ENCODE measurements at regions not wholly inside any gene's neighbourhood (a gene's known extent, or its start where the extent isn't known, plus 50 kb on each side); places are given as distances from the start of the nearest gene placed in this dataset.

- DNase-seq = peak; percentile 84
Measured at GRCh38 chr6:105601541-105602236, 198.8 kb upstream of the PREP start.

GRCh38 chr6:105600336-105601260 is 197.7 kb upstream of the PREP start:
- no peak for DNase-seq

GRCh38 chr6:105598264-105598663 is 195.4 kb upstream of the PREP start:
- DNase-seq = no peak

- no peak for DNase-seq
Measured at GRCh38 chr6:105596284-105596755, 193.4 kb upstream of the PREP start.

- DNase-seq = no peak
Measured at GRCh38 chr6:105595829-105596228, 192.9 kb upstream of the PREP start.

GRCh38 chr6:105594821-105595220 is 191.9 kb upstream of the PREP start:
- DNase-seq = no peak

GRCh38 chr6:105593805-105594671 is 191.2 kb upstream of the PREP start:
- DNase-seq = no peak

GRCh38 chr6:105593056-105593690 is 190.3 kb upstream of the PREP start:
- no peak for DNase-seq

- DNase-seq = no peak
Measured at GRCh38 chr6:105592329-105592728, 189.4 kb upstream of the PREP start.

- no peak for DNase-seq
Measured at GRCh38 chr6:105591053-105591452, 188.2 kb upstream of the PREP start.

GRCh38 chr6:105588123-105588710 is 185.3 kb upstream of the PREP start:
- DNase-seq = no peak

- no peak for DNase-seq
Measured at GRCh38 chr6:105587349-105588122, 184.7 kb upstream of the PREP start.

- no peak for DNase-seq
Measured at GRCh38 chr6:105578179-105578707, 175.4 kb upstream of the PREP start.

- no peak for DNase-seq
Measured at GRCh38 chr6:105573556-105573955, 170.7 kb upstream of the PREP start.

GRCh38 chr6:105573138-105573537 is 170.3 kb upstream of the PREP start:
- DNase-seq = no peak

GRCh38 chr6:105570416-105570815 is 167.5 kb upstream of the PREP start:
- DNase-seq = no peak

- DNase-seq = no peak
Measured at GRCh38 chr6:105569706-105570105, 166.8 kb upstream of the PREP start.

- no peak for DNase-seq
Measured at GRCh38 chr6:105568751-105569150, 165.9 kb upstream of the PREP start.

GRCh38 chr6:105568142-105568541 is 165.3 kb upstream of the PREP start:
- no peak for DNase-seq

- DNase-seq = no peak
Measured at GRCh38 chr6:105567140-105567539, 164.3 kb upstream of the PREP start.

- peak; percentile 35 for DNase-seq
Measured at GRCh38 chr6:105566503-105566902, 163.6 kb upstream of the PREP start.
